BLaER1 (cell line): ENCODE measurements at regions not wholly inside any gene's neighbourhood (a gene's known extent, or its start where the extent isn't known, plus 50 kb on each side); places are given as distances from the start of the nearest gene placed in this dataset.
A peak's percentile ranks its signal among the peaks of the same experiment; 100 is the strongest.

Source experiments
- H3K27ac ChIP-seq: shearing (Covaris generic); formaldehyde crosslinking; 2 replicates; pipeline ENCODE4 v1.8.1; 2022
- H3K27me3 ChIP-seq: shearing (Covaris generic); formaldehyde crosslinking; 2 replicates; pipeline ENCODE4 v1.8.1; 2022
- H3K36me3 ChIP-seq: shearing (Covaris generic); formaldehyde crosslinking; 2 replicates; pipeline ENCODE4 v1.8.1; 2022
- H3K4me1 ChIP-seq: shearing (Covaris generic); formaldehyde crosslinking; 2 replicates; pipeline ENCODE4 v1.8.1; 2022
- H3K4me2 ChIP-seq: shearing (Covaris generic); formaldehyde crosslinking; 2 replicates; pipeline ENCODE4 v1.8.1; 2022
- H3K4me3 ChIP-seq: shearing (Covaris generic); formaldehyde crosslinking; 2 replicates; pipeline ENCODE4 v1.8.1; 2022
- H3K9ac ChIP-seq: shearing (Covaris generic); formaldehyde crosslinking; 2 replicates; pipeline ENCODE4 v1.8.1; 2022
- H3K9me3 ChIP-seq: shearing (Covaris generic); formaldehyde crosslinking; 2 replicates; pipeline ENCODE4 v1.8.1; 2022
- H4K20me1 ChIP-seq: shearing (Covaris generic); formaldehyde crosslinking; 2 replicates; pipeline ENCODE4 v1.8.1; 2022
- Cebpa-rat ChIP-seq: shearing (Covaris generic); IDR thresholded peaks from 2 replicates; pipeline ENCODE4 v1.8.1; 2022

DNA sequence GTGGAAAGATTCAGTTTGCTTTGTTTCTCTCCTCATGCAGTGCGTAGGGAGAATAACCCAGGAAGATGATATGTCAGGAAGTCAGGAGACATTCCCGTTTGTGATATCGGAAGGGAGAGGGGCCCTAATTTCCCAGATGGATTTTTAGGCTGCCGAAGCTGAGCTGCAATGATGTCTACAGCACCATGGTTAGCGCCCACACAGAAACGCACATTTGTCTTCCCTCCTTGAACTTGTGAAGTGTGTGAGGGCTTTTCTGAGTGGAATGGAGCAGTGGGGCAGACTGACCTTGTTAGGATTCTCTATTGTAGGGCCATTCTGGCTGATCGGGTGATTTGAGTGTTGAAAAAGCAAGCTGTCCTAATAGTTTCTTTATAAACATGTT lies 191.3 kb upstream of the ARG1 start:
- Histone ChIP-seq H3K4me2 (peak overlapping the region; percentile 61), H3K27me3 (no peaks in the 10 kb centered on the region), H3K27ac (peak overlapping the region; percentile 84), H4K20me1 (no peaks in the 10 kb centered on the region), H3K36me3 (no peaks in the 10 kb centered on the region), H3K4me3 (0 out of 2 replicates have a peak overlapping the region, but pooled peaks have one; percentile 15), H3K9me3 (peaks cover 35% of the 10 kb centered on the region), H3K9ac (peak overlapping the region; percentile 64), H3K4me1 (peaks cover 69% of the 10 kb centered on the region)
- TF ChIP-seq Cebpa-rat: no peak

DNA sequence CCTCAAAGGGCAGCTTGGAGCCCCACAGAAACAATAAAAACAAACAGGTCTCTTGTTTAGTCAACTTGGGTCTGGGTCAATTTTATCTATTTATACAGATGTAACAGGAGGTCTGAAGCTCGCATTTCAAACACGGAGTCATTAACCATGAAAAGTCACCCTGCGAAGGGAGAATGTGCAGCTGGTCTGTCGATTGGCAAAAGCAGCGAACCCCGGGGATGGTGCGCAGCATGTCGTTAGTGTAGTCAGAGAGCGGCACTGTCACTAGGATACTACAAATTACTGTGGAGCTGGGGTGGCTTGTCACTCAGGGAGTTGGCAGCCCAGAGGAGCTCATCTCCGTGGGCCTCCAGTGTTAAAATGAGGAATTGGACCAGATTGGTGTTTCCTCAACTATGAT lies 190.4 kb upstream of the ARG1 start:
- Histone ChIP-seq H3K9ac (no peak overlapping the region), H3K4me3 (no peak overlapping the region), H3K27ac (peak overlapping the region; percentile 84; the same call in 1 of the 2 replicates), H3K4me1 (peaks cover 67% of the 10 kb centered on the region), H3K9me3 (peaks cover 36% of the 10 kb centered on the region), H3K27me3 (no peaks in the 10 kb centered on the region), H3K4me2 (peak overlapping the region; percentile 61; the same call in 1 of the 2 replicates), H3K36me3 (no peaks in the 10 kb centered on the region), H4K20me1 (no peaks in the 10 kb centered on the region)
- TF ChIP-seq Cebpa-rat: no peak

GRCh38 chr6:131383421-131384411 lies 189.3 kb upstream of the ARG1 start:
- no peak for TF ChIP-seq Cebpa-rat
- no peaks in the 10 kb centered on the region for H3K36me3 ChIP-seq
- H3K27ac ChIP-seq: peak overlapping the region; percentile 84

GRCh38 chr6:131387562-131388447 lies 185.2 kb upstream of the ARG1 start:
- no peak for TF ChIP-seq Cebpa-rat
- peak overlapping the region; percentile 60 for H3K4me2 ChIP-seq
- H4K20me1 ChIP-seq: no peaks in the 10 kb centered on the region
- 0 out of 2 replicates have a peak overlapping the region, but pooled peaks have one; percentile 13 for H3K9ac ChIP-seq
- H3K4me3 ChIP-seq: no peak overlapping the region
- 0 out of 2 replicates have a peak overlapping the region, but pooled peaks have one; percentile 10 for H3K27ac ChIP-seq
- H3K4me1 ChIP-seq: peaks cover 44% of the 10 kb centered on the region
- H3K27me3 ChIP-seq: no peaks in the 10 kb centered on the region
- H3K36me3 ChIP-seq: no peaks in the 10 kb centered on the region
- H3K9me3 ChIP-seq: peaks cover 23% of the 10 kb centered on the region

More at GRCh38 chr6:131383421-131384411, 189.3 kb upstream of the ARG1 start:
- H3K4me3 ChIP-seq: no peak overlapping the region
- no peaks in the 10 kb centered on the region for H4K20me1 ChIP-seq
- H3K9ac ChIP-seq: no peak overlapping the region
- H3K4me1 ChIP-seq: peaks cover 68% of the 10 kb centered on the region
- H3K9me3 ChIP-seq: peaks cover 36% of the 10 kb centered on the region
- H3K4me2 ChIP-seq: peak overlapping the region; percentile 61
- H3K27me3 ChIP-seq: no peaks in the 10 kb centered on the region

DNA sequence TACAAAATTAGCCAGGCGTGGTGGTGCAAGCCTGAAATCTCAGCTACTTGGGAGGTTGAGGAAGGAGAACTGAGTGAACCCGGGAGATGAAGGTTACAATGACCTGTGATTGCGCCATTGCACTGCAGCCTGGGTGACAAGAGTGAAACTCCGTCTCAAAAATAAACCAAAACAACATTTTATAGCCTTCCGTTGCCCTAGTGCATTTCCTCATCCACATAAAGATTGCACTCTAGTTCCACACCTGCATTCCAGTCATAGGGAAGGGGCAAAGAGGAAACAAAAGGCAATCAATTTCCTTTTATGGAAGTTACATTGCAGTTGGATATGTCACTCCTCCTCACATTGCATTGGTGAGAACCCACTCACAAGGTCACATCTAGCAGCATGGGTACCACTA lies 182.7 kb upstream of the ARG1 start:
- H3K9ac ChIP-seq: no peak overlapping the region
- TF ChIP-seq Cebpa-rat: no peak

DNA sequence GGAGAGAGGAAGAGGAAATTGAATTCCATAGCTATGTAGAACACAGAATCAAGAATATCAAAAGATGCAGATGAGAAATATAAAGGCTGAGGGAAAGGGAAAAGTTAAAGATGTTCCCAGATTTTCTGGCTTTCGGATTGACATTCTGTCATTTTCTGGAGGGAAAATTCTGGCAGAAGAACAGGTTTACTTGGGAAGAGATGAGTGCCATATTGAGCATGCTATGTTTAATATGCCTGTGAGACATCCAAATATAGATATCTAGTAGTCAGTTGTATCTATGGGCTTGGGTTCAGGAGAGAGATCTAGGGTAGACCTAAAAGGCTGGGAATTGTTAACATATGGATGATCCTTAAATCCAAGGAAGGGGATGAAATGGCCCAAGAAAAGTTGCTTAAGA lies 181.9 kb upstream of the ARG1 start:
- Histone ChIP-seq H3K36me3 (no peaks in the 10 kb centered on the region), H4K20me1 (no peaks in the 10 kb centered on the region), H3K27ac (no peak overlapping the region), H3K9me3 (peaks cover 6% of the 10 kb centered on the region), H3K4me2 (no peak overlapping the region), H3K4me3 (no peak overlapping the region), H3K27me3 (no peaks in the 10 kb centered on the region), H3K4me1 (peaks cover 31% of the 10 kb centered on the region), H3K9ac (no peak overlapping the region)
- no peak for TF ChIP-seq Cebpa-rat

More for the DNA sequence above, 182.7 kb upstream of the ARG1 start:
- no peak overlapping the region for H3K27ac ChIP-seq
- H3K36me3 ChIP-seq: no peaks in the 10 kb centered on the region
- H4K20me1 ChIP-seq: no peaks in the 10 kb centered on the region
- H3K4me2 ChIP-seq: no peak overlapping the region
- no peaks in the 10 kb centered on the region for H3K27me3 ChIP-seq
- H3K4me1 ChIP-seq: peaks cover 31% of the 10 kb centered on the region
- peaks cover 13% of the 10 kb centered on the region for H3K9me3 ChIP-seq
- H3K4me3 ChIP-seq: no peak overlapping the region

DNA sequence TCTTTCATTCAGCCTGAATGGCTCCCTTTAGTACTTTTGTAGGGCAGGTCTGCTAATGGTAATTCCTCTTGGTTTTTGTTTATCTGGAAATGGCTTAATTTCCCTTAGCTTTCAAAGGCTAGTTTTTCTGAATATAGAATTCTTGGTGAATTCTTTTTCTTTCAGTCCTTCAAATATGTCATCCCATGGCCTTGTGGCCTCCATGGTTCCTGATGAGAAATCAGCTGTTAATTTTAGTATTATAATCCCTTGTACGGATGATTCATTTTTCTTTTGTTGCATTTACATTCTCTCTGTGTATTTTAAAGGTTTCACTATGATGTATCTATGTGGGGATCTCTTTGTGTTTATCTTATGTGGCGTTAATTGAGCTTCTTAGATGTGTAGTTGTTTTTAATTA lies 179.6 kb upstream of the ARG1 start:
- Histone ChIP-seq H3K9ac (no peak overlapping the region), H3K27ac (no peak overlapping the region), H4K20me1 (no peaks in the 10 kb centered on the region), H3K4me3 (no peak overlapping the region), H3K4me2 (no peak overlapping the region), H3K27me3 (no peaks in the 10 kb centered on the region), H3K9me3 (no peaks in the 10 kb centered on the region; the same call in 1 of the 2 replicates), H3K4me1 (peaks cover 15% of the 10 kb centered on the region), H3K36me3 (no peaks in the 10 kb centered on the region)
- no peak for TF ChIP-seq Cebpa-rat

DNA sequence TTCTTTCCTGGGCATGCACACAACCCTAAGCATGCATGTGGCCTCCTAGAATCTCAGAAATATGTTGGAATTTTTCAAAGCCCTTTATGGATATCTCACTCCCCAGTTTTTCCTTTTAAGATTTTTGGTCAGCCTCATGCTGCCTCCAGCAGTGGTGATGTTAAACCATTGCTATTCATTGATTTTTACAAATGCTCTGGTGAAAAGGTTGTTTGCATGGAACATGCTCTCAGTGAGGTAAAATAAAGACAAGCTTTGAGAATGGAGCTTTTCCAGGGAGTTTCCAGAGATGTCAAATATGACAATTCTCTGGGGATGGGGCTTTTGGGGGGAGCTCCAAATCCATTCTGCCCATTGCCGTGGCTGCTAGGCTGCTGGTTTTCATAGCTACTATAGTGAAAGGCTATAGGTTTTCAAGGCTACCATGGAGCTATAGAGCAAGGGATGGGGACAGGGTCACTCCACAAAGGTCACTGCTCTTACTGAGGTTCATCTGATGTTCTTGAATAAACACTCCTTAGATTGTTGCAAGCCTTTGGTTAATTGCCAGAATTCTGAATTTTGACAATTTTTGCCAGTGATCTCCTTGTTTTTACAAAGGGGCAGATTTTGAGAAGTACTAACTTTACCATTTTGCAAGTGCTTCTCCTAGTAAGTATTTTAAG lies 178.1 kb upstream of the ARG1 start:
- H3K4me3 ChIP-seq: no peak overlapping the region
- no peak for TF ChIP-seq Cebpa-rat
- peaks cover 5% of the 10 kb centered on the region; the same call in 1 of the 2 replicates for H3K4me1 ChIP-seq
- no peaks in the 10 kb centered on the region for H3K27me3 ChIP-seq
- no peaks in the 10 kb centered on the region; the same call in 1 of the 2 replicates for H3K9me3 ChIP-seq
- H3K9ac ChIP-seq: no peak overlapping the region
- no peak overlapping the region for H3K27ac ChIP-seq
- no peak overlapping the region for H3K4me2 ChIP-seq
- no peaks in the 10 kb centered on the region for H4K20me1 ChIP-seq
- H3K36me3 ChIP-seq: no peaks in the 10 kb centered on the region

DNA sequence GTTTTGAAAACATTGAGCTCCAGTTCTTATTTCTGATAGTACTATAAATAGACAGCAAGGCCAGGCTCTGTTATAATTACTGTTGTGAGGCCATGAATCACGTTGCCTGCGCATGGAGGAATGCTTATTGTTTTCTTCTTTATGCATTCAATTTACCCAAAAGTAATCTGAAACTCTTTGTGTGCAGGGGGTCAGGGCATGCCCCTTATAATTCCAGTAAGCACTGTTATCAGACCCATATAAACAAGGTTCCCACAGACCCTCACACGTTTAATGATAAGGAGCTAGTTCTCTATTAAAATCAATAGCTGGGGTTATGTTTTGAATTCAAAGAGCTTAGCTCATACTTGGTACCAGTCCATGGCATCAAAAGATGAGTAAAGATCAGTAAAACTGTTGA lies 174.8 kb upstream of the ARG1 start:
- Histone ChIP-seq H3K27ac (no peak overlapping the region), H3K4me2 (no peak overlapping the region), H3K27me3 (no peaks in the 10 kb centered on the region), H3K9ac (no peak overlapping the region), H3K4me3 (no peak overlapping the region), H3K4me1 (no peaks in the 10 kb centered on the region), H4K20me1 (no peaks in the 10 kb centered on the region), H3K9me3 (peaks cover 7% of the 10 kb centered on the region; the same call in 1 of the 2 replicates), H3K36me3 (no peaks in the 10 kb centered on the region)
- TF ChIP-seq Cebpa-rat: no peak
